ENCODE measurements at regions not wholly inside any gene's neighbourhood (a gene's known extent, or its start where the extent isn't known, plus 50 kb on each side); places are given as distances from the start of the nearest gene placed in this dataset.

GRCh38 chr10:43899224-43899959 lies 250.7 kb upstream of the ZNF32 start:
- H3K27me3 ChIP-seq (ENCODE audit: control insufficient read depth in 4 of 4, insufficient read depth in 4 of 4, low read length in 3 of 4) = peaks cover 0 to 3% (median 0%) of the 10 kb centered on the region in 4 donors
- no peak overlapping the region for H3K9ac ChIP-seq (ENCODE audit: low read depth in 1 of 2, low read length in 2 of 2)
- TF ChIP-seq NR2F2 (IDR thresholded peaks at IDR 0.05) (no peak), HNF4A (conservative IDR thresholded peaks at IDR 0.05) (no peak), EGR1 (IDR thresholded peaks at IDR 0.05; ENCODE audit: low read depth in 2 of 2) (no peak), TAF1 (conservative IDR thresholded peaks at IDR 0.05) (no peak), FOXA1 (IDR thresholded peaks at IDR 0.05) (no peak), SP1 (IDR thresholded peaks at IDR 0.05) (no peak), RAD21 (IDR thresholded peaks at IDR 0.05) (no peak), HNF4G (IDR thresholded peaks at IDR 0.05) (no peak), ATF3 (IDR thresholded peaks at IDR 0.05) (no peak), GABPA (IDR thresholded peaks at IDR 0.05 in 1 of 2, conservative IDR thresholded peaks at IDR 0.05 in 1 of 2) (no peak), YY1 (IDR thresholded peaks at IDR 0.05) (no peak), FOXA2 (IDR thresholded peaks at IDR 0.05) (no peak), RXRA (IDR thresholded peaks at IDR 0.05) (no peak), JUND (IDR thresholded peaks at IDR 0.05) (no peak)
- TF ChIP-seq, protein P1, sequence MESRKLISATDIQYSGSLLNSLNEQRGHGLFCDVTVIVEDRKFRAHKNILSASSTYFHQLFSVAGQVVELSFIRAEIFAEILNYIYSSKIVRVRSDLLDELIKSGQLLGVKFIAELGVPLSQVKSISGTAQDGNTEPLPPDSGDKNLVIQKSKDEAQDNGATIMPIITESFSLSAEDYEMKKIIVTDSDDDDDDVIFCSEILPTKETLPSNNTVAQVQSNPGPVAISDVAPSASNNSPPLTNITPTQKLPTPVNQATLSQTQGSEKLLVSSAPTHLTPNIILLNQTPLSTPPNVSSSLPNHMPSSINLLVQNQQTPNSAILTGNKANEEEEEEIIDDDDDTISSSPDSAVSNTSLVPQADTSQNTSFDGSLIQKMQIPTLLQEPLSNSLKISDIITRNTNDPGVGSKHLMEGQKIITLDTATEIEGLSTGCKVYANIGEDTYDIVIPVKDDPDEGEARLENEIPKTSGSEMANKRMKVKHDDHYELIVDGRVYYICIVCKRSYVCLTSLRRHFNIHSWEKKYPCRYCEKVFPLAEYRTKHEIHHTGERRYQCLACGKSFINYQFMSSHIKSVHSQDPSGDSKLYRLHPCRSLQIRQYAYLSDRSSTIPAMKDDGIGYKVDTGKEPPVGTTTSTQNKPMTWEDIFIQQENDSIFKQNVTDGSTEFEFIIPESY (IDR thresholded peaks at IDR 0.05) = no peak
- TF ChIP-seq, protein P2, sequence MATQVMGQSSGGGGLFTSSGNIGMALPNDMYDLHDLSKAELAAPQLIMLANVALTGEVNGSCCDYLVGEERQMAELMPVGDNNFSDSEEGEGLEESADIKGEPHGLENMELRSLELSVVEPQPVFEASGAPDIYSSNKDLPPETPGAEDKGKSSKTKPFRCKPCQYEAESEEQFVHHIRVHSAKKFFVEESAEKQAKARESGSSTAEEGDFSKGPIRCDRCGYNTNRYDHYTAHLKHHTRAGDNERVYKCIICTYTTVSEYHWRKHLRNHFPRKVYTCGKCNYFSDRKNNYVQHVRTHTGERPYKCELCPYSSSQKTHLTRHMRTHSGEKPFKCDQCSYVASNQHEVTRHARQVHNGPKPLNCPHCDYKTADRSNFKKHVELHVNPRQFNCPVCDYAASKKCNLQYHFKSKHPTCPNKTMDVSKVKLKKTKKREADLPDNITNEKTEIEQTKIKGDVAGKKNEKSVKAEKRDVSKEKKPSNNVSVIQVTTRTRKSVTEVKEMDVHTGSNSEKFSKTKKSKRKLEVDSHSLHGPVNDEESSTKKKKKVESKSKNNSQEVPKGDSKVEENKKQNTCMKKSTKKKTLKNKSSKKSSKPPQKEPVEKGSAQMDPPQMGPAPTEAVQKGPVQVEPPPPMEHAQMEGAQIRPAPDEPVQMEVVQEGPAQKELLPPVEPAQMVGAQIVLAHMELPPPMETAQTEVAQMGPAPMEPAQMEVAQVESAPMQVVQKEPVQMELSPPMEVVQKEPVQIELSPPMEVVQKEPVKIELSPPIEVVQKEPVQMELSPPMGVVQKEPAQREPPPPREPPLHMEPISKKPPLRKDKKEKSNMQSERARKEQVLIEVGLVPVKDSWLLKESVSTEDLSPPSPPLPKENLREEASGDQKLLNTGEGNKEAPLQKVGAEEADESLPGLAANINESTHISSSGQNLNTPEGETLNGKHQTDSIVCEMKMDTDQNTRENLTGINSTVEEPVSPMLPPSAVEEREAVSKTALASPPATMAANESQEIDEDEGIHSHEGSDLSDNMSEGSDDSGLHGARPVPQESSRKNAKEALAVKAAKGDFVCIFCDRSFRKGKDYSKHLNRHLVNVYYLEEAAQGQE (IDR thresholded peaks at IDR 0.05) = no peak
- peaks cover 0 to 9% (median 4%) of the 10 kb centered on the region in 4 donors for H3K4me1 ChIP-seq (ENCODE audit: control insufficient read depth in 4 of 4, insufficient read depth in 4 of 4, low read length in 3 of 4)
- no peak for DNase-seq (ENCODE audit: low spot score)
- no peak overlapping the region for H3K4me3 ChIP-seq (ENCODE audit: low read depth in 1 of 3, low read length in 3 of 3)
- H3K27ac ChIP-seq (ENCODE audit: low read depth in 1 of 2, low read length in 2 of 2) = no peak overlapping the region
- no peaks in the 10 kb centered on the region for H3K9me3 ChIP-seq (ENCODE audit: control insufficient read depth in 4 of 4, low read length in 3 of 4)
- no peaks in the 10 kb centered on the region for H3K36me3 ChIP-seq (ENCODE audit: control insufficient read depth in 4 of 4, insufficient read depth in 3 of 4, low read depth in 1 of 4, low read length in 3 of 4)
- WGBS = 81% methylated on average over 7 of the region's 7 CpGs

DNA sequence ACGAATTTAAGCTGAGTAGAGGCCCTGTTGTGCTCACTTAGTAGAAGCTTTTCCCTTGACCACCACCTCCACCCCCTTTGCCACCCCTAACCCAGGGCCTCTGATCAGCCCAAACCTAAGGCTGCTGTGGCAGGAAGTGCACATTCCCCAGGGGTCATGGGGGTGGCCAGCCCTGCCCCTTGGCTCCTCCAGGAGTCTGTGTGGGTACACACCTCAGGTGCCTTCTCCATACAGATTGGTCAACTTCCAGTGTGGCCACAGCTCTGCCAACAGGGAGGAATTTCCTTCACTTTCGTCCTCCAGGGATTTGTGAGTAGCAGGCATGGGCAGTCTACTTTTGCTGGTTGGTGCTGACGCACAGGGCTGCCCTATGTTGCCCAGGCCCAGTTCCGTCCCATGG lies 249.9 kb upstream of the ZNF32 start:
- Histone ChIP-seq H3K4me1 (ENCODE audit: control insufficient read depth in 4 of 4, insufficient read depth in 4 of 4, low read length in 3 of 4) (peaks cover 0 to 9% (median 4%) of the 10 kb centered on the region in 4 donors), H3K27me3 (ENCODE audit: control insufficient read depth in 4 of 4, insufficient read depth in 4 of 4, low read length in 3 of 4) (peaks cover 0 to 3% (median 0%) of the 10 kb centered on the region in 4 donors), H3K36me3 (ENCODE audit: control insufficient read depth in 4 of 4, insufficient read depth in 3 of 4, low read depth in 1 of 4, low read length in 3 of 4) (no peaks in the 10 kb centered on the region), H3K9ac (ENCODE audit: low read depth in 1 of 2, low read length in 2 of 2) (no peak overlapping the region), H3K27ac (ENCODE audit: low read depth in 1 of 2, low read length in 2 of 2) (no peak overlapping the region), H3K4me3 (ENCODE audit: low read depth in 1 of 3, low read length in 3 of 3) (no peak overlapping the region), H3K9me3 (ENCODE audit: control insufficient read depth in 4 of 4, low read length in 3 of 4) (no peaks in the 10 kb centered on the region)
- DNase-seq (ENCODE audit: low spot score) = no peak
- WGBS = 91% methylated on average over 4 of the region's 4 CpGs
- TF ChIP-seq, protein P1 (IDR thresholded peaks at IDR 0.05) = no peak
- TF ChIP-seq TAF1 (conservative IDR thresholded peaks at IDR 0.05) = no peak
- TF ChIP-seq FOXA1 (IDR thresholded peaks at IDR 0.05) = no peak
- TF ChIP-seq EGR1 (IDR thresholded peaks at IDR 0.05; ENCODE audit: low read depth in 2 of 2) = no peak
- no peak for TF ChIP-seq GABPA (IDR thresholded peaks at IDR 0.05 in 1 of 2, conservative IDR thresholded peaks at IDR 0.05 in 1 of 2)
- no peak for TF ChIP-seq ATF3 (IDR thresholded peaks at IDR 0.05)
- TF ChIP-seq JUND (IDR thresholded peaks at IDR 0.05) = no peak
- TF ChIP-seq, protein P3, sequence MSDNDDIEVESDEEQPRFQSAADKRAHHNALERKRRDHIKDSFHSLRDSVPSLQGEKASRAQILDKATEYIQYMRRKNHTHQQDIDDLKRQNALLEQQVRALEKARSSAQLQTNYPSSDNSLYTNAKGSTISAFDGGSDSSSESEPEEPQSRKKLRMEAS (IDR thresholded peaks at IDR 0.05) = no peak
- no peak for TF ChIP-seq HNF4G (IDR thresholded peaks at IDR 0.05)
- TF ChIP-seq HNF4A (conservative IDR thresholded peaks at IDR 0.05) = no peak
- TF ChIP-seq RXRA (IDR thresholded peaks at IDR 0.05) = no peak
- TF ChIP-seq, protein P2 (IDR thresholded peaks at IDR 0.05) = no peak
- no peak for TF ChIP-seq NR2F2 (IDR thresholded peaks at IDR 0.05)

All from liver (tissue), 7 donors.